Mucosa of rectum (tissue), 2 donors: ENCODE measurements at regions not wholly inside any gene's neighbourhood (a gene's known extent, or its start where the extent isn't known, plus 50 kb on each side); places are given as distances from the start of the nearest gene placed in this dataset.

Experiments
- H3K27ac ChIP-seq, 2 donors: one replicate each; pipeline ENCODE4 v1.7.0; 2013; ENCODE audit warnings: inconsistent platforms in 2 of 2, low read depth in 2 of 2, low read length in 2 of 2
- H3K27me3 ChIP-seq, 2 donors: one replicate each; pipeline ENCODE4 v1.7.0; 2013; ENCODE audit warnings: low read length in 2 of 2; ENCODE audit not compliant: control insufficient read depth in 2 of 2, insufficient read depth in 2 of 2
- H3K36me3 ChIP-seq, 2 donors: one replicate each; pipeline ENCODE4 v1.7.0; 2013; ENCODE audit warnings: low read length in 2 of 2; ENCODE audit not compliant: control insufficient read depth in 2 of 2, insufficient read depth in 2 of 2
- H3K4me1 ChIP-seq, 2 donors: one replicate each; pipeline ENCODE4 v1.7.0; 2013; ENCODE audit warnings: low read length in 2 of 2, mild to moderate bottlenecking in 1 of 2; ENCODE audit not compliant: control insufficient read depth in 2 of 2, insufficient read depth in 2 of 2
- H3K4me3 ChIP-seq, 2 donors: one replicate each; pipeline ENCODE4 v1.7.0; 2013; ENCODE audit warnings: low read length in 2 of 2
- H3K9ac ChIP-seq, 2 donors: one replicate each; pipeline ENCODE4 v1.7.0; 2013; ENCODE audit warnings: low read length in 2 of 2, low read depth in 1 of 2, mild to moderate bottlenecking in 1 of 2
- H3K9me3 ChIP-seq, 2 donors: one replicate each; pipeline ENCODE4 v1.7.0; 2013; ENCODE audit warnings: low read length in 2 of 2; ENCODE audit not compliant: control insufficient read depth in 2 of 2
- donor health status: healthy.
- donor health status: Normal muscosa, but diverticular disease.

GRCh38 chr7:47191876-47192291 is 390.0 kb downstream of the TNS3 start:
- Histone ChIP-seq H3K9ac (no peak overlapping the region), H3K36me3 (no peaks in the 10 kb centered on the region), H3K27ac (peak overlapping the region; percentile 91 to 93), H3K4me3 (peak overlapping the region; percentile 48 to 61), H3K9me3 (no peaks in the 10 kb centered on the region), H3K27me3 (no peaks in the 10 kb centered on the region), H3K4me1 (peaks cover 24 to 37% of the 10 kb centered on the region in 2 donors)

GRCh38 chr7:47191316-47191715 is 390.6 kb downstream of the TNS3 start:
- Histone ChIP-seq H3K27me3 (no peaks in the 10 kb centered on the region), H3K9ac (no peak overlapping the region), H3K9me3 (no peaks in the 10 kb centered on the region), H3K27ac (peak overlapping the region; percentile 41 to 91), H3K36me3 (no peaks in the 10 kb centered on the region), H3K4me3 (no peak overlapping the region), H3K4me1 (peaks cover 24 to 37% of the 10 kb centered on the region in 2 donors)

GRCh38 chr7:47190462-47190861 is 391.4 kb downstream of the TNS3 start:
- no peak overlapping the region for H3K27ac ChIP-seq
- no peaks in the 10 kb centered on the region for H3K9me3 ChIP-seq
- H3K27me3 ChIP-seq = no peaks in the 10 kb centered on the region
- H3K36me3 ChIP-seq = no peaks in the 10 kb centered on the region
- H3K4me1 ChIP-seq = peaks cover 24 to 37% of the 10 kb centered on the region in 2 donors
- H3K9ac ChIP-seq = no peak overlapping the region
- no peak overlapping the region for H3K4me3 ChIP-seq

GRCh38 chr7:47188653-47189315 is 393.1 kb downstream of the TNS3 start:
- H3K36me3 ChIP-seq = no peaks in the 10 kb centered on the region
- H3K27me3 ChIP-seq = no peaks in the 10 kb centered on the region
- H3K4me1 ChIP-seq = peaks cover 23 to 28% of the 10 kb centered on the region in 2 donors
- no peak overlapping the region for H3K4me3 ChIP-seq
- no peak overlapping the region for H3K27ac ChIP-seq
- no peak overlapping the region for H3K9ac ChIP-seq
- no peaks in the 10 kb centered on the region for H3K9me3 ChIP-seq

- no peak overlapping the region for H3K9ac ChIP-seq
- no peaks in the 10 kb centered on the region for H3K27me3 ChIP-seq
- H3K27ac ChIP-seq = no peak overlapping the region
- H3K4me3 ChIP-seq = no peak overlapping the region
- H3K9me3 ChIP-seq = no peaks in the 10 kb centered on the region
- peaks cover 19 to 22% of the 10 kb centered on the region in 2 donors for H3K4me1 ChIP-seq
- no peaks in the 10 kb centered on the region for H3K36me3 ChIP-seq
These were observed 393.8 kb downstream of the TNS3 start for GRCh38 chr7:47188136-47188535.

- peaks cover 6 to 15% of the 10 kb centered on the region in 2 donors for H3K4me1 ChIP-seq
- no peak overlapping the region for H3K27ac ChIP-seq
- no peaks in the 10 kb centered on the region for H3K27me3 ChIP-seq
- no peaks in the 10 kb centered on the region for H3K9me3 ChIP-seq
- no peaks in the 10 kb centered on the region for H3K36me3 ChIP-seq
- no peak overlapping the region for H3K4me3 ChIP-seq
- no peak overlapping the region for H3K9ac ChIP-seq
These were observed 395.6 kb downstream of the TNS3 start for GRCh38 chr7:47186316-47186715.

GRCh38 chr7:47185839-47186238 is 396.1 kb downstream of the TNS3 start:
- Histone ChIP-seq H3K4me3 (no peak overlapping the region), H3K27me3 (no peaks in the 10 kb centered on the region), H3K9me3 (no peaks in the 10 kb centered on the region), H3K4me1 (peaks cover 4 to 11% of the 10 kb centered on the region in 2 donors), H3K27ac (no peak overlapping the region), H3K9ac (no peak overlapping the region), H3K36me3 (no peaks in the 10 kb centered on the region)

- no peaks in the 10 kb centered on the region for H3K36me3 ChIP-seq
- H3K4me3 ChIP-seq = no peak overlapping the region
- H3K27me3 ChIP-seq = no peaks in the 10 kb centered on the region
- H3K27ac ChIP-seq = no peak overlapping the region
- H3K9ac ChIP-seq = no peak overlapping the region
- no peaks in the 10 kb centered on the region for H3K9me3 ChIP-seq
- H3K4me1 ChIP-seq = peaks cover 0 to 8% of the 10 kb centered on the region in 2 donors
These were observed 396.7 kb downstream of the TNS3 start for GRCh38 chr7:47185170-47185569.

- Histone ChIP-seq H3K27ac (no peak overlapping the region), H3K4me3 (no peak overlapping the region), H3K9me3 (no peaks in the 10 kb centered on the region), H3K9ac (no peak overlapping the region), H3K4me1 (peaks cover 0 to 8% of the 10 kb centered on the region in 2 donors), H3K27me3 (no peaks in the 10 kb centered on the region), H3K36me3 (no peaks in the 10 kb centered on the region)
These were observed 397.9 kb downstream of the TNS3 start for GRCh38 chr7:47183862-47184590.

- H3K4me3 ChIP-seq = no peak overlapping the region
- no peak overlapping the region for H3K9ac ChIP-seq
- H3K27ac ChIP-seq = no peak overlapping the region
These were observed 400.1 kb downstream of the TNS3 start for GRCh38 chr7:47181746-47182361.

More at GRCh38 chr7:47181746-47182361, 400.1 kb downstream of the TNS3 start:
- peaks cover 0 to 8% of the 10 kb centered on the region in 2 donors for H3K4me1 ChIP-seq
- H3K9me3 ChIP-seq = no peaks in the 10 kb centered on the region
- H3K27me3 ChIP-seq = no peaks in the 10 kb centered on the region
- no peaks in the 10 kb centered on the region for H3K36me3 ChIP-seq
